ENCODE measurements at regions not wholly inside any gene's neighbourhood (a gene's known extent, or its start where the extent isn't known, plus 50 kb on each side); places are given as distances from the start of the nearest gene placed in this dataset.

DNA sequence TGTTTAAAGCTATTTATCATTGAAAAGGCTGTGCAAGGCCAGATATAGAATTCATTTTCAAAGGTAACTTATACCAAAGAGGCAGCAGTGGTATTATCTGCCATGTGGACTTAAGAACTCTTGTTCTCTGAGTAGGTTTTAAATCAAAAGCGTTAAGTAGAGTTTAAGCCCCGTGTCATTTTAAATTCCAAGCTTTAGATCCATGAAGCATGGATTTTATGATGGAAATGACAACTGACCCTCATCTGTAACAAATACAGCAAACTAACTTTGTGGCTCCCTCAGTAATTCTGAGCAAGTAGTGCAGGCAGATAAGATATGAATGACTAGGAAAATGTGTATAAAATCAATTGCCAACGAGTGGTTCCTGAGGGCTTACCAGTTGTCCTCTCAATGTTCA, 247.0 kb downstream of the WDR11 start:
- no peak overlapping the region for H3K4me3 Mint-ChIP-seq
- no peaks in the 10 kb centered on the region for H3K4me1 ChIP-seq (ENCODE audit: control insufficient read depth in 2 of 2, insufficient read depth in 2 of 2, low read length in 2 of 2)
- no peak for TF ChIP-seq EZH2 (IDR thresholded peaks at IDR 0.05; ENCODE audit: borderline replicate concordance, insufficient read depth, low read depth, low read length, poor library complexity, severe bottlenecking)
- TF ChIP-seq, protein P1, sequence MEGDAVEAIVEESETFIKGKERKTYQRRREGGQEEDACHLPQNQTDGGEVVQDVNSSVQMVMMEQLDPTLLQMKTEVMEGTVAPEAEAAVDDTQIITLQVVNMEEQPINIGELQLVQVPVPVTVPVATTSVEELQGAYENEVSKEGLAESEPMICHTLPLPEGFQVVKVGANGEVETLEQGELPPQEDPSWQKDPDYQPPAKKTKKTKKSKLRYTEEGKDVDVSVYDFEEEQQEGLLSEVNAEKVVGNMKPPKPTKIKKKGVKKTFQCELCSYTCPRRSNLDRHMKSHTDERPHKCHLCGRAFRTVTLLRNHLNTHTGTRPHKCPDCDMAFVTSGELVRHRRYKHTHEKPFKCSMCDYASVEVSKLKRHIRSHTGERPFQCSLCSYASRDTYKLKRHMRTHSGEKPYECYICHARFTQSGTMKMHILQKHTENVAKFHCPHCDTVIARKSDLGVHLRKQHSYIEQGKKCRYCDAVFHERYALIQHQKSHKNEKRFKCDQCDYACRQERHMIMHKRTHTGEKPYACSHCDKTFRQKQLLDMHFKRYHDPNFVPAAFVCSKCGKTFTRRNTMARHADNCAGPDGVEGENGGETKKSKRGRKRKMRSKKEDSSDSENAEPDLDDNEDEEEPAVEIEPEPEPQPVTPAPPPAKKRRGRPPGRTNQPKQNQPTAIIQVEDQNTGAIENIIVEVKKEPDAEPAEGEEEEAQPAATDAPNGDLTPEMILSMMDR (IDR thresholded peaks at IDR 0.05) = no peak
- peaks cover 4% of the 10 kb centered on the region for H3K27me3 Mint-ChIP-seq
- no peaks in the 10 kb centered on the region for H3K36me3 ChIP-seq (replicated peaks in 1 of 2; ENCODE audit: control extremely low read depth in 1 of 2, control insufficient read depth in 1 of 2, extremely low read depth in 1 of 2, insufficient read depth in 2 of 2, low read length in 1 of 2)
- no peaks in the 10 kb centered on the region for H3K9me3 Mint-ChIP-seq (ENCODE audit: insufficient read depth)
- no peaks in the 10 kb centered on the region for H3K4me1 Mint-ChIP-seq
- no peaks in the 10 kb centered on the region for H3K27me3 ChIP-seq (replicated peaks in 1 of 4; ENCODE audit: control extremely low read depth in 1 of 4, control insufficient read depth in 3 of 4, insufficient read depth in 4 of 4, low read length in 3 of 4)
- no peaks in the 10 kb centered on the region for H4K20me1 ChIP-seq (ENCODE audit: control insufficient read depth, insufficient read depth, low read length, poor library complexity, severe bottlenecking)
- POLR2A ChIA-PET = no interaction called here
- 63% methylated on average over 1 of the region's 3 CpGs for WGBS (ENCODE audit: insufficient coverage)
- no peaks in the 10 kb centered on the region for H3K79me2 ChIP-seq (ENCODE audit: control insufficient read depth, insufficient read depth, low read length)
- no peak overlapping the region for H3K27ac Mint-ChIP-seq
- DNase-seq (no peak), ATAC-seq (ENCODE audit: low read depth) (no peak)
- no peak overlapping the region for H3K27ac ChIP-seq (ENCODE audit: low read length in 2 of 2)
- no peaks in the 10 kb centered on the region for H3K9me3 ChIP-seq (ENCODE audit: control extremely low read depth in 1 of 3, control insufficient read depth in 2 of 3, insufficient read depth in 1 of 3, low read length in 2 of 3)
- H3K9ac ChIP-seq (ENCODE audit: low read length) = no peak overlapping the region
- no peak overlapping the region for H3K4me2 ChIP-seq (replicated peaks; ENCODE audit: low read depth, low read length, poor library complexity, severe bottlenecking)
- H2AFZ ChIP-seq (ENCODE audit: insufficient read depth, low read depth, low read length, poor library complexity, severe bottlenecking) = no peak overlapping the region
- intact Hi-C loops (cut with micrococcal nuclease) = no loop called here
- H3K4me3 ChIP-seq (ENCODE audit: control extremely low read depth in 1 of 5, extremely low read depth in 1 of 5, insufficient read depth in 1 of 5, low read depth in 2 of 5, low read length in 4 of 5) = no peak overlapping the region
- CTCF ChIA-PET = interaction anchor here (0.6 kb wide), 1 partner anchor 297 kb away, joined by 3 read pairs; no protein-coding TSS in a partner anchor

DNA sequence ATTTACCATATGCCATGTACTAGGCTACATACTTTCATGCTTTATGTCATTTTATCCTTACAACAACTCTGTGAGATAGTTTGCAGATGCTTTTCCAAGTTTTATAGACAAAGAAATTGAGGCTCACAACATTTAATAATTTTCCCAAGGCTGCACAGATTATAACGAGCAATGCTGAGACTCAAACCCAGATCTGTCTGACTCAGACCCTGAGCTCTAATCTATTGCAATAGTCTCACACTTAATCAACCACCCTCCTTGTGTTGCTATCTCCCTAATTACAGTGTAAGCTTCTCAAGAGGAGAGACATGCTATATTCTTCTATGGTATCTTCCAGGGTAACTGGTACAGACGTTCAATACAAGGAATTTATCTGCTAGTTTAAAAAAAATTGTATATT, 247.6 kb downstream of the WDR11 start:
- WGBS (ENCODE audit: insufficient coverage) = 89% methylated on average over 1 of the region's 2 CpGs
- no peak for ATAC-seq (ENCODE audit: low read depth)

More for the DNA sequence above, 247.6 kb downstream of the WDR11 start:
- H3K9me3 Mint-ChIP-seq (ENCODE audit: insufficient read depth) = no peaks in the 10 kb centered on the region
- Histone ChIP-seq H3K9me3 (ENCODE audit: control extremely low read depth in 1 of 3, control insufficient read depth in 2 of 3, insufficient read depth in 1 of 3, low read length in 2 of 3) (no peaks in the 10 kb centered on the region), H3K4me3 (ENCODE audit: control extremely low read depth in 1 of 5, extremely low read depth in 1 of 5, insufficient read depth in 1 of 5, low read depth in 2 of 5, low read length in 4 of 5) (no peak overlapping the region), H3K4me2 (replicated peaks; ENCODE audit: low read depth, low read length, poor library complexity, severe bottlenecking) (no peak overlapping the region), H2AFZ (ENCODE audit: insufficient read depth, low read depth, low read length, poor library complexity, severe bottlenecking) (no peak overlapping the region), H3K27ac (ENCODE audit: low read length in 2 of 2) (no peak overlapping the region), H3K79me2 (ENCODE audit: control insufficient read depth, insufficient read depth, low read length) (no peaks in the 10 kb centered on the region), H3K27me3 (replicated peaks in 1 of 4; ENCODE audit: control extremely low read depth in 1 of 4, control insufficient read depth in 3 of 4, insufficient read depth in 4 of 4, low read length in 3 of 4) (no peaks in the 10 kb centered on the region), H4K20me1 (ENCODE audit: control insufficient read depth, insufficient read depth, low read length, poor library complexity, severe bottlenecking) (no peaks in the 10 kb centered on the region), H3K36me3 (replicated peaks in 1 of 2; ENCODE audit: control extremely low read depth in 1 of 2, control insufficient read depth in 1 of 2, extremely low read depth in 1 of 2, insufficient read depth in 2 of 2, low read length in 1 of 2) (no peaks in the 10 kb centered on the region), H3K4me1 (ENCODE audit: control insufficient read depth in 2 of 2, insufficient read depth in 2 of 2, low read length in 2 of 2) (no peaks in the 10 kb centered on the region), H3K9ac (ENCODE audit: low read length) (no peak overlapping the region)
- ChIA-PET CTCF (no interaction called here), POLR2A (no interaction called here)
- TF ChIP-seq, protein P1 (IDR thresholded peaks at IDR 0.05) = no peak
- no peak for TF ChIP-seq EZH2 (IDR thresholded peaks at IDR 0.05; ENCODE audit: borderline replicate concordance, insufficient read depth, low read depth, low read length, poor library complexity, severe bottlenecking)
- no peak overlapping the region for H3K27ac Mint-ChIP-seq
- DNase-seq = no peak
- peaks cover 4% of the 10 kb centered on the region for H3K27me3 Mint-ChIP-seq
- no peak overlapping the region for H3K4me3 Mint-ChIP-seq
- H3K4me1 Mint-ChIP-seq = no peaks in the 10 kb centered on the region
- intact Hi-C loops (cut with micrococcal nuclease) = no loop called here

Data from B cell (primary cell).